NT2/D1 (cell line): ENCODE measurements at regions not wholly inside any gene's neighbourhood (a gene's known extent, or its start where the extent isn't known, plus 50 kb on each side); places are given as distances from the start of the nearest gene placed in this dataset.
"Not testable (repeated sequence)": the region's sequence is repeated elsewhere in the genome, so short reads cannot be mapped to it uniquely, and the experiment has no call there.

Source experiments
- DNase-seq: peaks from one replicate; pipeline ENCODE4 v3.0.0-alpha.2; 2011; ENCODE audit warnings: low read depth, low spot score
- H3K27me3 ChIP-seq: 2 replicates; pipeline ENCODE4 v1.6.0; 2011; ENCODE audit warnings: mild to moderate bottlenecking; ENCODE audit not compliant: insufficient read length, insufficient read depth
- H3K36me3 ChIP-seq: 2 replicates; pipeline ENCODE4 v1.6.1; 2011; ENCODE audit warnings: mild to moderate bottlenecking, low read length, mixed read lengths; ENCODE audit not compliant: insufficient read depth, insufficient read length
- H3K4me1 ChIP-seq: 2 replicates; pipeline ENCODE4 v1.5.1; 2011; ENCODE audit not compliant: insufficient read depth, insufficient read length
- H3K4me3 ChIP-seq: 2 replicates; pipeline ENCODE4 v1.5.1; 2011; ENCODE audit warnings: low read depth; ENCODE audit not compliant: insufficient read length
- H3K9ac ChIP-seq: 2 replicates; pipeline ENCODE4 v1.6.0; 2011; ENCODE audit warnings: low read depth; ENCODE audit not compliant: insufficient read length
- H3K9me3 ChIP-seq: 2 replicates; pipeline ENCODE4 v1.5.1; 2011; ENCODE audit warnings: mild to moderate bottlenecking, low read length; ENCODE audit not compliant: insufficient read depth
- SUZ12 ChIP-seq: IDR thresholded peaks from 2 replicates; pipeline ENCODE4 v1.6.1; 2011; ENCODE audit not compliant: insufficient read length, insufficient read depth; ENCODE audit errors: extremely low read depth
- YY1 ChIP-seq: IDR thresholded peaks from 2 replicates; pipeline ENCODE4 v1.6.1; 2011; ENCODE audit not compliant: insufficient read length, insufficient read depth
- ZNF274 ChIP-seq: IDR thresholded peaks from 2 replicates; pipeline ENCODE4 v1.6.1; 2011; ENCODE audit warnings: mild to moderate bottlenecking, low read depth, low read length

- H3K4me3 ChIP-seq: no peak overlapping the region
- H3K9ac ChIP-seq: no peak overlapping the region
- TF ChIP-seq ZNF274 (no peak), YY1 (no peak), SUZ12 (no peak)
- no peaks in the 10 kb centered on the region for H3K4me1 ChIP-seq
- no peaks in the 10 kb centered on the region for H3K27me3 ChIP-seq
- peaks cover 3% of the 10 kb centered on the region; the same call in 1 of the 2 replicates for H3K9me3 ChIP-seq
- no peak for DNase-seq
- H3K36me3 ChIP-seq: no peaks in the 10 kb centered on the region
Observed at GRCh38 chr6:16894301-16894700, 133.0 kb upstream of the ATXN1 start.

- H3K36me3 ChIP-seq, H3K27me3 ChIP-seq, H3K9me3 ChIP-seq, H3K9ac ChIP-seq, DNase-seq, H3K4me3 ChIP-seq, H3K4me1 ChIP-seq: not testable (repeated sequence)
Observed at GRCh38 chr6:16891110-16891509, 129.8 kb upstream of the ATXN1 start.

GRCh38 chr6:16885411-16886160 lies 124.3 kb upstream of the ATXN1 start:
- Histone ChIP-seq H3K9ac (no peak overlapping the region), H3K36me3 (no peaks in the 10 kb centered on the region), H3K27me3 (no peaks in the 10 kb centered on the region), H3K4me3 (no peak overlapping the region), H3K9me3 (peaks cover 10% of the 10 kb centered on the region), H3K4me1 (no peaks in the 10 kb centered on the region)
- TF ChIP-seq ZNF274 (no peak), YY1 (no peak), SUZ12 (no peak)
- no peak for DNase-seq

- Histone ChIP-seq H3K4me1 (no peaks in the 10 kb centered on the region), H3K27me3 (no peaks in the 10 kb centered on the region), H3K9me3 (peaks cover 10% of the 10 kb centered on the region), H3K36me3 (no peaks in the 10 kb centered on the region), H3K9ac (no peak overlapping the region), H3K4me3 (no peak overlapping the region)
- no peak for DNase-seq
- no peak for TF ChIP-seq SUZ12
- no peak for TF ChIP-seq YY1
- TF ChIP-seq ZNF274: no peak
Observed at GRCh38 chr6:16884526-16884925, 123.3 kb upstream of the ATXN1 start.

- H3K4me3 ChIP-seq: no peak overlapping the region
- H3K4me1 ChIP-seq: no peaks in the 10 kb centered on the region
- H3K9ac ChIP-seq: no peak overlapping the region
- no peak for DNase-seq
- H3K9me3 ChIP-seq: peaks cover 17% of the 10 kb centered on the region
- no peaks in the 10 kb centered on the region for H3K36me3 ChIP-seq
- H3K27me3 ChIP-seq: no peaks in the 10 kb centered on the region
- TF ChIP-seq ZNF274 (no peak), YY1 (no peak), SUZ12 (no peak)
Observed at GRCh38 chr6:16883414-16883813, 122.2 kb upstream of the ATXN1 start.

- H3K4me3 ChIP-seq: no peak overlapping the region
- H3K9me3 ChIP-seq: peaks cover 20% of the 10 kb centered on the region
- H3K4me1 ChIP-seq: no peaks in the 10 kb centered on the region
- DNase-seq: no peak
- H3K9ac ChIP-seq: no peak overlapping the region
- no peaks in the 10 kb centered on the region for H3K27me3 ChIP-seq
- no peak for TF ChIP-seq ZNF274
- TF ChIP-seq YY1: no peak
- no peak for TF ChIP-seq SUZ12
- no peaks in the 10 kb centered on the region for H3K36me3 ChIP-seq
Observed at GRCh38 chr6:16882230-16882629, 121.0 kb upstream of the ATXN1 start.

- not testable (repeated sequence) for DNase-seq, H3K4me3 ChIP-seq, H3K9ac ChIP-seq, H3K4me1 ChIP-seq, H3K36me3 ChIP-seq, H3K27me3 ChIP-seq
- H3K9me3 ChIP-seq: peaks cover 10% of the 10 kb centered on the region
Observed at GRCh38 chr6:16876852-16877251, 115.6 kb upstream of the ATXN1 start.

GRCh38 chr6:16876201-16876600 lies 114.9 kb upstream of the ATXN1 start:
- H3K36me3 ChIP-seq: no peaks in the 10 kb centered on the region
- DNase-seq: no peak
- H3K4me3 ChIP-seq: no peak overlapping the region
- TF ChIP-seq SUZ12: no peak
- no peak for TF ChIP-seq ZNF274
- TF ChIP-seq YY1: no peak
- peaks cover 10% of the 10 kb centered on the region for H3K9me3 ChIP-seq
- no peak overlapping the region for H3K9ac ChIP-seq
- no peaks in the 10 kb centered on the region for H3K4me1 ChIP-seq
- no peaks in the 10 kb centered on the region for H3K27me3 ChIP-seq
